Loucy (cell line): ENCODE measurements at regions not wholly inside any gene's neighbourhood (a gene's known extent, or its start where the extent isn't known, plus 50 kb on each side); places are given as distances from the start of the nearest gene placed in this dataset.

Experiments
- H2AFZ ChIP-seq: fragments of 200-600 bp; sonication (generic); 2 replicates; pipeline ENCODE4 v1.6.0; 2016; ENCODE audit warnings: antibody characterized with exemption, mild to moderate bottlenecking, low read length, moderate library complexity
- H3F3A ChIP-seq: fragments of 200-600 bp; 2 replicates; pipeline ENCODE4 v1.6.0; 2016; ENCODE audit warnings: antibody characterized with exemption, low read depth, mild to moderate bottlenecking
- H3K27me3 ChIP-seq: fragments of 200-600 bp; sonication (generic); 2 replicates; pipeline ENCODE4 v1.6.1; 2014; ENCODE audit warnings: low read length, mild to moderate bottlenecking; ENCODE audit not compliant: insufficient read depth, poor library complexity, severe bottlenecking
- H3K36me3 ChIP-seq: fragments of 200-600 bp; sonication (generic); 2 replicates; pipeline ENCODE4 v1.6.1; 2016; ENCODE audit warnings: low read length; ENCODE audit not compliant: insufficient read depth
- H3K4me1 ChIP-seq: fragments of 200-600 bp; sonication (generic); 2 replicates; pipeline ENCODE4 v1.5.1; 2014; ENCODE audit warnings: low read length, mild to moderate bottlenecking; ENCODE audit not compliant: insufficient read depth, poor library complexity, severe bottlenecking
- H3K4me2 ChIP-seq: fragments of 200-600 bp; sonication (generic); 2 replicates; pipeline ENCODE4 v1.6.0; 2014; ENCODE audit warnings: antibody characterized with exemption, low read length, low read depth, mild to moderate bottlenecking; ENCODE audit not compliant: poor library complexity, severe bottlenecking
- H3K4me3 ChIP-seq: fragments of 200-600 bp; sonication (generic); 2 replicates; pipeline ENCODE4 v1.5.1; 2014; ENCODE audit warnings: low read length, mild to moderate bottlenecking, mixed read lengths; ENCODE audit not compliant: poor library complexity, severe bottlenecking
- H3K79me2 ChIP-seq: fragments of 200-600 bp; sonication (generic); 2 replicates; pipeline ENCODE4 v1.6.1; 2014; ENCODE audit warnings: low read length; ENCODE audit not compliant: insufficient read depth
- H3K9ac ChIP-seq: fragments of 200-600 bp; sonication (generic); 2 replicates; pipeline ENCODE4 v1.6.0; 2014; ENCODE audit warnings: mild to moderate bottlenecking, low read depth, low read length, moderate library complexity; ENCODE audit not compliant: poor library complexity, severe bottlenecking
- H3K9me2 ChIP-seq: fragments of 200-600 bp; sonication (generic); replicated peaks from 2 replicates; pipeline ENCODE4 v1.6.1; 2016; ENCODE audit warnings: low read depth, low read length, mixed read lengths
- H3K9me3 ChIP-seq: fragments of 200-600 bp; sonication (generic); 2 replicates; pipeline ENCODE4 v1.6.1; 2014; ENCODE audit warnings: mild to moderate bottlenecking, antibody characterized with exemption, low read length, low read depth; ENCODE audit not compliant: insufficient read depth
- H4K20me1 ChIP-seq: fragments of 200-600 bp; sonication (generic); 2 replicates; pipeline ENCODE4 v1.6.0; 2014; ENCODE audit warnings: antibody characterized with exemption, low read length, mild to moderate bottlenecking; ENCODE audit not compliant: insufficient read depth, poor library complexity, severe bottlenecking
- CTCF ChIP-seq: fragments of 200-600 bp; sonication (generic); conservative IDR thresholded peaks from 2 replicates; pipeline ENCODE4 v1.5.1; 2014; ENCODE audit warnings: mild to moderate bottlenecking, antibody characterized with exemption, low read length
- EZH2phosphoT487 ChIP-seq: fragments of 200-600 bp; IDR thresholded peaks from 2 replicates; pipeline ENCODE4 v1.6.1; 2018; ENCODE audit warnings: antibody characterized with exemption, mild to moderate bottlenecking, moderate library complexity, borderline replicate concordance

GRCh38 chr6:113047932-113048331 is 700.8 kb downstream of the RFPL4B start:
- H3K4me3 ChIP-seq = no peak overlapping the region
- H3K9ac ChIP-seq = no peak overlapping the region
- no peaks in the 10 kb centered on the region for H3K36me3 ChIP-seq
- H3K9me2 ChIP-seq = no peaks in the 10 kb centered on the region
- TF ChIP-seq CTCF (no peak), EZH2phosphoT487 (no peak)
- no peaks in the 10 kb centered on the region for H3F3A ChIP-seq
- no peak overlapping the region for H2AFZ ChIP-seq
- no peaks in the 10 kb centered on the region for H3K4me1 ChIP-seq
- no peaks in the 10 kb centered on the region for H3K9me3 ChIP-seq
- no peaks in the 10 kb centered on the region for H4K20me1 ChIP-seq
- no peak overlapping the region for H3K4me2 ChIP-seq
- H3K79me2 ChIP-seq = no peaks in the 10 kb centered on the region
- no peaks in the 10 kb centered on the region for H3K27me3 ChIP-seq

- no peaks in the 10 kb centered on the region for H3K36me3 ChIP-seq
- TF ChIP-seq CTCF = no peak
- no peak for TF ChIP-seq EZH2phosphoT487
- no peaks in the 10 kb centered on the region for H3K79me2 ChIP-seq
- no peaks in the 10 kb centered on the region for H3K27me3 ChIP-seq
- no peak overlapping the region for H3K4me3 ChIP-seq
- no peaks in the 10 kb centered on the region for H3K9me3 ChIP-seq
- H3K9me2 ChIP-seq = no peaks in the 10 kb centered on the region
- H4K20me1 ChIP-seq = no peaks in the 10 kb centered on the region
- H2AFZ ChIP-seq = no peak overlapping the region
- H3K4me1 ChIP-seq = no peaks in the 10 kb centered on the region
- H3F3A ChIP-seq = no peaks in the 10 kb centered on the region
- H3K4me2 ChIP-seq = no peak overlapping the region
- H3K9ac ChIP-seq = no peak overlapping the region
Observed at GRCh38 chr6:113048741-113049140, 701.6 kb downstream of the RFPL4B start.

- H3K4me2 ChIP-seq = no peak overlapping the region
- H2AFZ ChIP-seq = no peak overlapping the region
- no peaks in the 10 kb centered on the region for H3K36me3 ChIP-seq
- H4K20me1 ChIP-seq = no peaks in the 10 kb centered on the region
- no peaks in the 10 kb centered on the region for H3K79me2 ChIP-seq
- H3K4me3 ChIP-seq = no peak overlapping the region
- H3K4me1 ChIP-seq = no peaks in the 10 kb centered on the region
- no peaks in the 10 kb centered on the region for H3F3A ChIP-seq
- H3K9ac ChIP-seq = no peak overlapping the region
- TF ChIP-seq CTCF = no peak
- no peaks in the 10 kb centered on the region for H3K9me3 ChIP-seq
- H3K9me2 ChIP-seq = no peaks in the 10 kb centered on the region
- H3K27me3 ChIP-seq = no peaks in the 10 kb centered on the region
Observed at GRCh38 chr6:113049190-113049589, 702.1 kb downstream of the RFPL4B start.
